ENCODE measurements at regions not wholly inside any gene's neighbourhood (a gene's known extent, or its start where the extent isn't known, plus 50 kb on each side); places are given as distances from the start of the nearest gene placed in this dataset.

DNA sequence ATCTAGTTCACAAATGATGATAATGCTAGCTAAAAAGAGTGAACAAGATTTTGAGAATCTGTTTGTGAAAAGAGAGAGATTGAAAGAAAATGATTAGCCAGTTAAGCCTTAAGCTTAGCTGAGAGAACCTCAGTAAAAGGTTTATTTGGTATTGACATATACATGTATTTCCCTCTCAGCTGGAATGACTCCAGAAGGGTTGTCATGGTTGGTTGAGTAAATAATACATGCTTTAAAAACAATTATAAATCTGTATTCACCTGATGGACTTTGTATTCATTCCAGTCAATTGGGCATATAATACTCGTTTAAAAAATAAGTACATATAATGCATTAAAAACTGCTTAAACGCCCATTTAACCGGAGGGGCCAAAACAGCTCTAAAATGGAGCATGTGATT lies 181.4 kb downstream of the GRB14 start:
- intact Hi-C loops (cut with micrococcal nuclease): no loop called here

GRCh38 chr2:164439235-164439634 lies 182.0 kb downstream of the GRB14 start:
- intact Hi-C loops (cut with micrococcal nuclease): no loop called here

DNA sequence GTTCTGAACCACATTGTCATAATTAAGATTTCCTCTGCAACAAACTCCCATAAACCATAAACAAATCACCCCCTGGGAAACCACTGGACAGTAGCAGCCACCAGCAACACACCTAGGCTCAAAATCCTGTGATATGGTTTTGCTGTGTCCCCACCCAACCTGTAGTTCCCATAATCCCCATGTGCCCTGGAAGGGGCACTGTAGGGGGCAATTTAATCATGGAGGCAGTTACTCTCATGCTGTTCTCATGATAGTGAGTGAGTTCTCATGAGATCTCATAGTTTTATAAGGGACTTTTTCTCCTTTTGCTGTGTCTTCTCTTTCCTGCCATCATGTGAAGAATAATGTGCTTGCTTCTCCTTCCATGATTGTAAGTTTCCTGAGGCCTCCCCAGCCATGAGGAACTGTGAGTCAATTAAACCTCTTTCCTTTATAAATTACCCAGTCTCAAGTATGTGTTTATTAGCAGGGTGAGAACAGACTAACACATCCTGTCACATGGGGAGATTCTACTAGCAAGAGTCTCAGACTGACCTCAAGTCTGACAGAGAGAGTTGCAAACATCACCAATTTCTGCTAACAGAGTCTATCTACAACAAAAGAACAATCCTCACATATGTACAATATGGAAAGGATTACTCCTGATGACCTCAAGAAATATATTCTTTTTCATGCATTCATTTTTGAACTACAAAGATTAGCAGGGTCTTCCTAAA lies 182.6 kb downstream of the GRB14 start:
- intact Hi-C loops (cut with micrococcal nuclease): loop anchor here (1.0 kb wide), 1 partner anchor 45 kb away; no protein-coding TSS in a partner anchor

DNA sequence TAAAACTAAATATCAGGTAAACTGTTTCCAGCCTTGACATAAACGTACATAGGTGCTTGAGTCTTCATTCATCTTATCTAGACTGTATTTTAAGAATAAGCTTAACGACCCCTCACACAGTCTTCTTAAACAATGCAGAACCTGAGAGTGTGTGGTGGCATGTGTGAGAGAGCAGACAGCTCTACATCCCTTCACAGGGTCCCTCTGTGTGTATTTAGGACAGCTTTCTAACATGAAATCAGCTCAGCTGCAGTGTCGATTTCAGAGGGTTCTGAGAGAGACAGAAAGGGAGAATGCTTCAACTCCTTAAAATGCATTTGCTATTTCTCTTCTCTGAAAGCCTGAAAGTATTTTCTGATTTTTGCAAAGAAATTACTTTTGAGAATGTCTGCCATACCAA lies 185.2 kb downstream of the GRB14 start:
- intact Hi-C loops (cut with micrococcal nuclease): no loop called here

- intact Hi-C loops (cut with micrococcal nuclease): no loop called here
These were observed 191.0 kb downstream of the GRB14 start for GRCh38 chr2:164430166-164430783.

DNA sequence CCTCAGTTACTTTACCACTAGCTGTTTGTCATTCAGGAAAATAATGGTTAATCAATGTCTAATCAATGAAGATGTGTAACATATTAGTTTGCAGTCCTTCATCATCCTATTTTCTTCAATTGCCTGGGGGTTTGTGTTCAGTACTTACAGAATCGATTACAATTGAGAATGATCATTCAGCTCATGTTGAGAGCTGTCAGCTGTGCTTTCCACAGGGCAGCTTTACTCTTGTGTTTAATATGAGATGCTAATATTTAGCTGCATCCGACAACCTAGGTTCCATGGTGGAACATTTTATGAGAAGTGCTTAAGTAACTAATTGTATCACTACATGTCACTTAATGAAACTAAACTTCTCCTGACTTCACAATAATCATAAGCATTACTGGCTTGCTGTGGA lies 191.9 kb downstream of the GRB14 start:
- intact Hi-C loops (cut with micrococcal nuclease): no loop called here

DNA sequence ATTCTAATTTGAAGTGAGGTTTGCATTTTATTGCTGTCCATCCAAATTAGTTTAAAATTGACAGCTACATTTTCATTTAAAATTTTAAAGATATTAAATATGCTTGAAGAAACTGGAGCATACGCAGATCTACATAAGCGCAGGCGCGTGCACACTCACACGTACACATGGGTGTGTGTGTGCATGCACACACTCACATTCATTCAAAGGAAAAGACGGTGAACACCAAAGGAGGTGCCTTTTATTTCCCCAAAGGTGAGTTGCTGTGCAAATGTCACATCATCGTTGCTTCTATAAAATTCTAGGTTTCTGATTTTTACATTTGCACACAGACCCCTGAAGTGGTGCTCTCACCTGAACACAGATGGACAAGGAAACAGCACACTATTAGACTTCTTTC lies 194.2 kb downstream of the GRB14 start:
- intact Hi-C loops (cut with micrococcal nuclease): no loop called here

- intact Hi-C loops (cut with micrococcal nuclease): no loop called here
These were observed 200.5 kb downstream of the GRB14 start for GRCh38 chr2:164420787-164421186.

GRCh38 chr2:164412831-164413230 lies 208.5 kb downstream of the GRB14 start:
- intact Hi-C loops (cut with micrococcal nuclease): no loop called here

DNA sequence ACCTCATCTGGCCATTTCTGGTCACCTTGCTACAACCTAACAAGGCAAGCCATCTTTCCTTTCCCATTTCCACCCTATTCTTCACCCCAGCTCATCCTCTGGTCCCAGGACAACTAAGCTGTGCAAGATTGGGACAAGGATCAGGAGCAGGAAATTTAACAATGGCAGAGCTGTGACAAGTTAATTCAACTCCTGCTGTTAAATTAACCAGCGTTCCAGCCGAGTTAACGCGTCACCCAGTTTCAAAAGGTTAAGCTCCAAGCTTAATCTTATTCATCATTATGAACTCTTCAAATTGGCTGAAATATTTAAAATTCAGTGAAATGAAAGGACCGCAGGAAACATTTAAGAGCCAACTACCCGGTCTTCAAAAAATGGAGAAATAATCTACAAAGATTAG lies 231.9 kb downstream of the GRB14 start:
- intact Hi-C loops (cut with micrococcal nuclease): no loop called here

DNA sequence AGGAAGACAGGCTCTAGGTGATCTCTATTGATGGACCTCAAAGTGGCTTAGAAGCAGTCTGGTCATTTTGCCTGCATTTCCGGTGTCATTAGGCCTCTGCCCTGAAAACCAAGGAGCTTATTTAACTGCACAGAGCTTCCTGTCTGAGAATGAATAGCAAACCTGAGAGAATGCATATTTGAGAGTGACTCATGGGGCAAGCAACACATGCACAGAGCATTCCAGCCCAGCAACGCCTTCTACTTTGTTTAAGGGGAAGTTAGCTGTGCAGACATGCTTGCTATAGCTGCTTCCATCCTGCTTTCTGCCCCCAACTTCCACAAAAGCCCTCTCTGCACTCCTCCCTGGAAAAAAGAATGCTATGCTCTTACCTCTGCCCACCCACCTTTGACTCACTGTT lies 232.8 kb downstream of the GRB14 start:
- intact Hi-C loops (cut with micrococcal nuclease): no loop called here

GRCh38 chr2:164386231-164386630 lies 235.1 kb downstream of the GRB14 start:
- intact Hi-C loops (cut with micrococcal nuclease): no loop called here

DNA sequence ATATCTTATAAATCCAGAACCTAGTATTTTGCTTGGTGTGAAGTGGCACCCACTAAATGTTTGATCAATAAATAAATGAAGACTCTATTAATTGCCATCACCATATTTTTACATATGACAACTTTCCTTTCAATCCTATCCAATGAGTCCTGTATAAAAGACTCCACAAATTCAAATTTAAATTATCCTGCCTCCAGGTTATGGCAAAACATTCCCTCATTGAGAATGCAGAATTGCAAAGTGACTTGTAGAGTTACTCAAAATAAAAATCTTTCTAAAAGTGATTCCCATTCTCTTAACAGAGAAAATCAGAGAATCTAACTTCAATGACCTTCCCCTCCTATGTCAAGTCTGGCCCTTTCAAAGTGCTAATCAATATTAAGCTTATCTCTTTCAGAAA lies 236.8 kb downstream of the GRB14 start:
- intact Hi-C loops (cut with micrococcal nuclease): no loop called here

- intact Hi-C loops (cut with micrococcal nuclease): no loop called here
These were observed 249.4 kb downstream of the GRB14 start for GRCh38 chr2:164371916-164372315.

- intact Hi-C loops (cut with micrococcal nuclease): no loop called here
These were observed 251.9 kb downstream of the GRB14 start for GRCh38 chr2:164369366-164369765.

DNA sequence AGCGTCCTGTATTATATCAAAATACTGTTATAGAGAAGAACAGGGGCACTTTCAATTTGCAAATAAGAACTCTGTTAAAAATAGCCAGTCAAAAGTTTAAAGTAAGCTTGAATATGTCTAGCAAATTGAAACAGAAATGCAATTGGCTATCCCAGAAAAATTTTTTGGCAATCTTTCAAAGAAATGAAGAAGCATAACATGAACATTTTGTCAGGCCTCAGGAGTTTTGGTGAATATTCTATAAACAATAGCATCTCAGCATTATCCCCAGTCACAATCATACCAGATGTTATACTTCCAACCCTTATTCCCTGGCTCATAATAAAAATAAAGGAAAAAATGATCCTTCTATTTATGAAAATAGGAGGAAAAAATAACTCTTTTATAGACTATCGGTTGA lies 252.4 kb downstream of the GRB14 start:
- intact Hi-C loops (cut with micrococcal nuclease): no loop called here

DNA sequence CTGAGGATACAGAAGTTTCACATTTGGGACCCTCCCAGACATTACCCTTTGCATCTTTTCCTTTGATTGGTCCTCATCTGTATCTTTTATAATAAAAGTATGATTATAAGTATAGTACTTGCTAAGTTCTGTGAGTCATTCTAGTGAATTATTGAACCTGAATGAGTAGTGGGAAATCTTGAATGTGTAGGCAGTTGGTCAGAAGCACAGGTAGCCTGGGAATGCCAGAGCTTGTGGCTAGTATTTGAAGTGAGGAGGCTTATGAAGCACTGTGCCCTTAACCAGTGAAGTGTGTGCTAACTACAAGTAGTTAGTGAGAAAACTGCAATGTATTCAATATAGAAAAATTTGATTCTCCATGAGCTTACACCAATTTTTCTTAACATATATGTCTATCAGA lies 257.6 kb downstream of the GRB14 start:
- intact Hi-C loops (cut with micrococcal nuclease): no loop called here

DNA sequence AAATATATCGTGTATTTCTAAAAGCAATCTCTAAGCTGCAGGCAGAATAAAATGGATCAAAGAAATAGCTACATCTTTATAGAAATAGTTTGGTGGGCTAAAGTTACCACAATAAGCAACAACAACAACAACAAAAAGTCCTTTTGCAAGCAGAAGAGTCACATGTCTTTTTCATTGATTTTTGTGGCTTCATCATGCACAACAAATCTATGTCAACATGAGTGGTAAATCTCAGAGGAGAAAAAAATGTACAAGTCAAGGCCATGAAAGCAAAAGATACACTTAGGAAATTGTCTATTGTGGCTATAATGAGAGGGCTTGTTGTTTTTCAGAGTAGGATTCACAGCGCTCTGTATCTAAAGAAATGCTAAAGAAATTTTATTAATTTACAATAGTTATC lies 269.7 kb downstream of the GRB14 start:
- intact Hi-C loops (cut with micrococcal nuclease): no loop called here

GRCh38 chr2:164335947-164336346 lies 285.3 kb downstream of the GRB14 start:
- intact Hi-C loops (cut with micrococcal nuclease): no loop called here

GRCh38 chr2:164335128-164335527 lies 286.2 kb downstream of the GRB14 start:
- intact Hi-C loops (cut with micrococcal nuclease): no loop called here

DNA sequence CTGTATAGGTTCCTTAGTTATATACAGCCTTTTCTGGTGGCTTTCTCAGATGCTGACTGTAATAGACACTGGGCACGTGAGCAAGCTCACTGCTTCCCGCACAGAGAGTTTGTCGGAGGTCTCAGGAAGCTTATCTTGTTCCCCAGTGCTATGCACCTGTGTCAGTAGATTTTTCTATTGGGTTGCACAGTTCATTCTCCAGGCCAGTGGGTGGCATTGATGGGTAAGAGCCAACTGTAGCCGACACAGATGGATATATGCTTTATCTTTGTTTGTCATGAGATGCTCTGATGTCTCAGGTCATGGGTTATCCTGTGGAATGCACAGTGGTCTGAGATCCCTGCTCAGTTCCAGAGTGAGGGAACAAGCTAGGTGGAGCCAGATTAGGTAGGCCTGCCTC lies 293.0 kb downstream of the GRB14 start:
- intact Hi-C loops (cut with micrococcal nuclease): no loop called here

- intact Hi-C loops (cut with micrococcal nuclease): no loop called here
These were observed 297.3 kb downstream of the GRB14 start for GRCh38 chr2:164323978-164324377.

GRCh38 chr2:164314148-164314547 lies 307.1 kb downstream of the GRB14 start:
- intact Hi-C loops (cut with micrococcal nuclease): no loop called here
